H9 (cell line): ENCODE measurements at regions not wholly inside any gene's neighbourhood (a gene's known extent, or its start where the extent isn't known, plus 50 kb on each side); places are given as distances from the start of the nearest gene placed in this dataset.

Source experiments
- DNase-seq: peaks from one replicate; pipeline ENCODE4 v3.0.0-alpha.2; 2017
- H2AFZ ChIP-seq: one replicate; pipeline ENCODE4 v1.6.1; 2013; ENCODE audit warnings: mild to moderate bottlenecking, low read length, control low read depth, moderate library complexity
- H2AK5ac ChIP-seq: 2 replicates; pipeline ENCODE4 v1.6.1; 2013; ENCODE audit warnings: low read length, control low read depth, mixed read lengths; ENCODE audit not compliant: insufficient read length
- H2BK120ac ChIP-seq: one replicate; pipeline ENCODE4 v1.6.1; 2013; ENCODE audit warnings: low read depth, mild to moderate bottlenecking, low read length, control low read depth, inconsistent platforms; ENCODE audit not compliant: poor library complexity, severe bottlenecking
- H2BK12ac ChIP-seq: 2 replicates; pipeline ENCODE4 v1.6.1; 2013; ENCODE audit warnings: low read length, control low read depth, mixed read lengths, low read depth; ENCODE audit not compliant: insufficient read length
- H2BK15ac ChIP-seq: 2 replicates; pipeline ENCODE4 v1.6.1; 2013; ENCODE audit warnings: low read depth, low read length, control low read depth
- H2BK20ac ChIP-seq: one replicate; pipeline ENCODE4 v1.6.1; 2013; ENCODE audit warnings: low read depth, mild to moderate bottlenecking, low read length, control low read depth, inconsistent platforms; ENCODE audit not compliant: poor library complexity, severe bottlenecking
- H2BK5ac ChIP-seq: 2 replicates; pipeline ENCODE4 v1.6.1; 2013; ENCODE audit warnings: low read length, control low read depth, mixed read lengths; ENCODE audit not compliant: insufficient read length
- H3K14ac ChIP-seq: 2 replicates; pipeline ENCODE4 v1.6.1; 2013; ENCODE audit warnings: low read length, control low read depth; ENCODE audit not compliant: insufficient read depth
- H3K18ac ChIP-seq: 2 replicates; pipeline ENCODE4 v1.6.1; 2013; ENCODE audit warnings: low read depth, mild to moderate bottlenecking, mixed read lengths, low read length, control low read depth; ENCODE audit not compliant: insufficient read length
- H3K23ac ChIP-seq: 2 replicates; pipeline ENCODE4 v1.6.1; 2013; ENCODE audit warnings: low read length, control low read depth, mixed read lengths, low read depth; ENCODE audit not compliant: insufficient read length
- H3K23me2 ChIP-seq: 2 replicates; pipeline ENCODE4 v1.6.1; 2013; ENCODE audit warnings: low read depth, mild to moderate bottlenecking, mixed read lengths, low read length, control low read depth; ENCODE audit not compliant: insufficient read length, poor library complexity, severe bottlenecking
- H3K27ac ChIP-seq: 2 replicates; pipeline ENCODE4 v1.5.1; 2013; ENCODE audit warnings: low read length, control low read depth, mixed read lengths, low read depth; ENCODE audit not compliant: insufficient read length
- H3K27me3 ChIP-seq: 2 replicates; pipeline ENCODE4 v1.6.1; 2013; ENCODE audit warnings: low read length, control low read depth, inconsistent platforms; ENCODE audit not compliant: insufficient read depth
- H3K4ac ChIP-seq: 2 replicates; pipeline ENCODE4 v1.6.1; 2013; ENCODE audit warnings: low read depth, mild to moderate bottlenecking, control low read depth, inconsistent platforms, low read length, moderate library complexity
- H3K4me1 ChIP-seq: 2 replicates; pipeline ENCODE4 v1.6.1; 2013; ENCODE audit warnings: low read length, control low read depth, inconsistent platforms; ENCODE audit not compliant: insufficient read depth
- H3K4me2 ChIP-seq: 2 replicates; pipeline ENCODE4 v1.6.1; 2013; ENCODE audit warnings: low read length, control low read depth, mixed read lengths; ENCODE audit not compliant: insufficient read length, insufficient read depth
- H3K56ac ChIP-seq: 2 replicates; pipeline ENCODE4 v1.6.1; 2013; ENCODE audit warnings: low read depth, mild to moderate bottlenecking, mixed read lengths, low read length, control low read depth; ENCODE audit not compliant: insufficient read length
- H3K79me1 ChIP-seq: 2 replicates; pipeline ENCODE4 v1.6.1; 2013; ENCODE audit warnings: low read depth, mild to moderate bottlenecking, moderate library complexity, low read length, control low read depth, inconsistent platforms; ENCODE audit not compliant: insufficient read depth, poor library complexity, severe bottlenecking
- H3K79me2 ChIP-seq: 2 replicates; pipeline ENCODE4 v1.6.1; 2013; ENCODE audit warnings: low read length, control low read depth, inconsistent platforms; ENCODE audit not compliant: insufficient read depth
- H3K9ac ChIP-seq: 2 replicates; pipeline ENCODE4 v1.6.1; 2013; ENCODE audit warnings: low read length, control low read depth, mixed read lengths; ENCODE audit not compliant: insufficient read length; ENCODE audit errors: extremely low read depth
- H3K9me3 ChIP-seq: one replicate; pipeline ENCODE4 v1.6.1; 2013; ENCODE audit warnings: low read depth, low read length, inconsistent platforms; ENCODE audit not compliant: control insufficient read depth
- H3T11ph ChIP-seq: one replicate; pipeline ENCODE4 v1.6.1; 2013; ENCODE audit warnings: mild to moderate bottlenecking, low read length, control low read depth, inconsistent platforms
- H4K20me1 ChIP-seq: one replicate; pipeline ENCODE4 v1.6.1; 2013; ENCODE audit not compliant: control insufficient read depth, insufficient read length, insufficient read depth
- H4K5ac ChIP-seq: 2 replicates; pipeline ENCODE4 v1.6.1; 2013; ENCODE audit warnings: low read depth, mild to moderate bottlenecking, mixed read lengths, low read length, control low read depth; ENCODE audit not compliant: insufficient read length
- H4K8ac ChIP-seq: replicated peaks from 2 replicates; pipeline ENCODE4 v1.6.1; 2013; ENCODE audit warnings: low read length, control low read depth, mixed read lengths, low read depth; ENCODE audit not compliant: insufficient read length
- H4K91ac ChIP-seq: 2 replicates; pipeline ENCODE4 v1.6.1; 2013; ENCODE audit warnings: low read depth, mild to moderate bottlenecking, moderate library complexity, mixed read lengths, low read length, control low read depth; ENCODE audit not compliant: insufficient read length
- H3K27ac Mint-ChIP-seq, 3 experiments: 2 replicates in 2 of 3; 3 replicates in 1 of 3; pipeline ENCODE4 v1.8.0; 2020 to 2021; ENCODE audit warnings: mixed read lengths in 3 of 3, mild to moderate bottlenecking in 1 of 3, moderate library complexity in 1 of 3
- H3K27me3 Mint-ChIP-seq: 2 replicates; pipeline ENCODE4 v1.8.0; 2021; ENCODE audit warnings: low read depth, mild to moderate bottlenecking, moderate library complexity, mixed read lengths
- H3K36me3 Mint-ChIP-seq, 3 experiments: 2 replicates in 2 of 3; 3 replicates in 1 of 3; pipeline ENCODE4 v1.8.0; 2020 to 2021; ENCODE audit warnings: low read depth in 3 of 3, mixed read lengths in 3 of 3; ENCODE audit not compliant: insufficient read depth in 1 of 3
- H3K4me1 Mint-ChIP-seq, 2 experiments: 2 replicates each; pipeline ENCODE4 v1.8.0; 2020; ENCODE audit warnings: mixed read lengths in 2 of 2
- H3K4me3 Mint-ChIP-seq, 2 experiments: 2 replicates in 1 of 2; 3 replicates in 1 of 2; pipeline ENCODE4 v1.8.0; 2020 to 2021; ENCODE audit warnings: mild to moderate bottlenecking in 2 of 2, mixed read lengths in 2 of 2, moderate library complexity in 1 of 2
- H3K9me3 Mint-ChIP-seq, 2 experiments: 2 replicates in 1 of 2; 3 replicates in 1 of 2; pipeline ENCODE4 v1.8.0; 2020; ENCODE audit warnings: mild to moderate bottlenecking in 2 of 2, mixed read lengths in 2 of 2, moderate library complexity in 1 of 2
- CTCF ChIP-seq: fragments of 200-600 bp; sonication (generic); conservative IDR thresholded peaks from 3 replicates; pipeline ENCODE4 v1.8.0; 2021; ENCODE audit warnings: antibody characterized with exemption, mild to moderate bottlenecking
- WGBS: extraction: QIAGEN DNeasy Blood & Tissue Kit; methylation state at CpG from one replicate; pipeline ENCODE4 v1.1.7; 2013; ENCODE audit warnings: missing lambda C conversion rate, low lambda C conversion rate, mixed read lengths; ENCODE audit not compliant: insufficient read length; ENCODE audit errors: extremely low coverage; 5-methylcytosine and 5-hydroxymethylcytosine counted together

- H3K79me1 ChIP-seq, result no peaks in the 10 kb centered on the region
- no peak overlapping the region for H2AK5ac ChIP-seq
- no peaks in the 10 kb centered on the region for H3K79me2 ChIP-seq
- Mint-ChIP-seq H3K27me3 (no peaks in the 10 kb centered on the region), H3K36me3 (no peaks in the 10 kb centered on the region; a peak in 1 of 7 replicates), H3K9me3 (no peaks in the 10 kb centered on the region), H3K27ac (no peak overlapping the region), H3K4me3 (no peak overlapping the region), H3K4me1 (peaks cover 10 to 42% of the 10 kb centered on the region in 2 experiments)
- no peak overlapping the region for H4K5ac ChIP-seq
- no peak overlapping the region for H3K18ac ChIP-seq
- no peak overlapping the region for H3K23ac ChIP-seq
- H4K20me1 ChIP-seq, result no peaks in the 10 kb centered on the region
- no peak overlapping the region for H3K27ac ChIP-seq
- H3K9ac ChIP-seq, result no peak overlapping the region
- no peak for DNase-seq
- H3K4ac ChIP-seq, result no peak overlapping the region
- no CpG with 5 or more reads among the region's 5 CpGs for WGBS
- H2BK5ac ChIP-seq, result no peak overlapping the region
- H3K4me2 ChIP-seq, result no peak overlapping the region
- H2BK12ac ChIP-seq, result no peak overlapping the region
- H3K56ac ChIP-seq, result no peak overlapping the region
- H2BK120ac ChIP-seq, result no peak overlapping the region
- H4K91ac ChIP-seq, result no peak overlapping the region
- no peaks in the 10 kb centered on the region for H3K9me3 ChIP-seq
- H3K14ac ChIP-seq, result no peak overlapping the region
- 0 out of 2 replicates have a peak, but pooled peaks cover 3% of the 10 kb centered on the region for H3K4me1 ChIP-seq
- no peak overlapping the region for H2BK15ac ChIP-seq
- H3T11ph ChIP-seq, result no peak overlapping the region
- TF ChIP-seq CTCF, result no peak
- H4K8ac ChIP-seq, result no peak overlapping the region
- no peaks in the 10 kb centered on the region for H3K23me2 ChIP-seq
- H2BK20ac ChIP-seq, result no peak overlapping the region
- H3K27me3 ChIP-seq, result no peaks in the 10 kb centered on the region
- H2AFZ ChIP-seq, result no peak overlapping the region
Observed at GRCh38 chr15:69538379-69538778, 85.8 kb downstream of the RPLP1 start.
